ENCODE measurements at regions not wholly inside any gene's neighbourhood (a gene's known extent, or its start where the extent isn't known, plus 50 kb on each side); places are given as distances from the start of the nearest gene placed in this dataset.

DNA sequence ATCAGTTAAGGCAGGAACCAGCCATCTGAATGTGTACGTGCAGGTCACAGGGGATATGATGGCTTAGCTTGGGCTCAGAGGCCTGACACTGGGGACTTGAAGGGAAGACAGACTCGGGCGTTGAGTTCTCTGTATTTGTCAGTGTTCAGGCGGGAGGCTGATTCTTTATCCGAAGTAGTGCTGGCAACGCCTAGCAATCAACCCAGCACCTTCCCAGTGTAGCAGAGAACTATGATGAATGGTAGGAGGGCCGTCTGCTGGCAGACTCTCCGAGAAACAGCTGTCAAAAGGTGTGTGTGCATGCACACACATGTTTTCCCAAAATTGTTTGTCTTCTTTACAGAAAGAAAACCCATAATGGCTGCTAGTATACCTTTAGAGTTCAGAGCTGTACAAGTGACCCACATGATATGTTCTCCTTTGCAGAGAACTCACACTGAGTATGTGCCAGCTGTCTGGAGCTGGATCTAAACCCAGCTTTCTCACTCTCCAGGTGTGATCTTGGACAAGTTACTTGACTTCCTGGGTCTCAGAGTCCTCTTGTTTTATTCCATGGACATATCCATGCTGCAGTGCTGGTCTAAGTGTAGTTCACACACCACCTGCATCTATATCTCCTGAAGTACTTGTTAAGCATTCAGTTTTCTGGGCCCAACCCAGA is 74.5 kb upstream of the LARS2 start:
- TF ChIP-seq, protein P1, sequence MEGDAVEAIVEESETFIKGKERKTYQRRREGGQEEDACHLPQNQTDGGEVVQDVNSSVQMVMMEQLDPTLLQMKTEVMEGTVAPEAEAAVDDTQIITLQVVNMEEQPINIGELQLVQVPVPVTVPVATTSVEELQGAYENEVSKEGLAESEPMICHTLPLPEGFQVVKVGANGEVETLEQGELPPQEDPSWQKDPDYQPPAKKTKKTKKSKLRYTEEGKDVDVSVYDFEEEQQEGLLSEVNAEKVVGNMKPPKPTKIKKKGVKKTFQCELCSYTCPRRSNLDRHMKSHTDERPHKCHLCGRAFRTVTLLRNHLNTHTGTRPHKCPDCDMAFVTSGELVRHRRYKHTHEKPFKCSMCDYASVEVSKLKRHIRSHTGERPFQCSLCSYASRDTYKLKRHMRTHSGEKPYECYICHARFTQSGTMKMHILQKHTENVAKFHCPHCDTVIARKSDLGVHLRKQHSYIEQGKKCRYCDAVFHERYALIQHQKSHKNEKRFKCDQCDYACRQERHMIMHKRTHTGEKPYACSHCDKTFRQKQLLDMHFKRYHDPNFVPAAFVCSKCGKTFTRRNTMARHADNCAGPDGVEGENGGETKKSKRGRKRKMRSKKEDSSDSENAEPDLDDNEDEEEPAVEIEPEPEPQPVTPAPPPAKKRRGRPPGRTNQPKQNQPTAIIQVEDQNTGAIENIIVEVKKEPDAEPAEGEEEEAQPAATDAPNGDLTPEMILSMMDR (IDR thresholded peaks at IDR 0.05), result no peak
- TF ChIP-seq POLR2A (IDR thresholded peaks at IDR 0.05), result no peak
- 37 to 52% methylated on average over 8 of the region's 8 CpGs for WGBS, 2 donors
- no peak for DNase-seq (ENCODE audit: low spot score in 2 of 2)
- no peak overlapping the region for H3K4me3 ChIP-seq (ENCODE audit: low read depth, poor library complexity, severe bottlenecking)
- intact Hi-C loops (cut with DNase I; ENCODE audit: low total_unique reads), result no loop called here

DNA sequence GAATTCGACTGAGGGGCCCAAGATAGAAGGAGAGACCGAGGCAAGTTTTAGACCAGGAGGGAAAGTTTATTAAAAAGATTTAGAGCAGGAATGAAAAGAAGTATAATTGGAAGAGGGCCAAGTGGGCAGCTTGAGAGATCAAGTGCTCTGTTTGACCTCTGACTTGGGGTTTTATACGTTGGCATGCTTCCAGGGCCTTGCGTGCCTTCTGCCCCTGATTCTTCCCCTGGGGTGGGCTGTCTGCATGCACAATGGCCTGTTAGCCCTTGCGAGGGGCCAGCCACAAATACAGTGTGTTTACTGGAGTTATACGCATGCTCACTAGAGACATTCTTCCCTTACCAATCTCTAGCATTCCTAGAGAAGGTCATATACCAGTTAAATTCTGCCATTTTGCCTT is 70.7 kb upstream of the LARS2 start:
- H3K4me3 ChIP-seq (ENCODE audit: low read depth, poor library complexity, severe bottlenecking), result no peak overlapping the region
- no peak for TF ChIP-seq POLR2A (IDR thresholded peaks at IDR 0.05)
- TF ChIP-seq, protein P1 (IDR thresholded peaks at IDR 0.05), result no peak
- 75 to 81% methylated on average over 6 of the region's 6 CpGs for WGBS, 2 donors
- intact Hi-C loops (cut with DNase I; ENCODE audit: low total_unique reads), result no loop called here
- no peak for DNase-seq (ENCODE audit: low spot score in 2 of 2)

DNA sequence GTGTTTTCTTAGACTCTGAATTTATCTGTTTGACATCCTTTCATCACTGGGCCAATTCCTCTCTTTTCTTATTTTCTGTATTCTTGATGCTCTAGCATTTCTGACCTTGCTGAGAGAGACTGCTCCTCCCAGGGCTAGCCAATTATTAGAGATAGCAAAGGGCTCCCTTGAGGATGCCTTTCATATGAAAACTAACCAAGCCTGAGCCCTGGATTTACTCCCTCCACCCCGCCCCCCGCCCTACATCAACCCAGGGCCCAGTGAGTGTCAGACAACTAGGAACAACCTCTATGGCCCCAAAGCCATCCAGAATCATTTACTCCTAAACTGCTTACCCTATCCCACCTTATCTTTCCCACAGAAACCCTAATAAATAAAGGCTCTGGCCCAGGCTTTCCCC is 69.7 kb upstream of the LARS2 start:
- 80 to 85% methylated on average over 2 of the region's 2 CpGs for WGBS, 2 donors
- intact Hi-C loops (cut with DNase I; ENCODE audit: low total_unique reads), result no loop called here
- no peak overlapping the region for H3K4me3 ChIP-seq (ENCODE audit: low read depth, poor library complexity, severe bottlenecking)
- no peak for DNase-seq (ENCODE audit: low spot score in 2 of 2)
- no peak for TF ChIP-seq POLR2A (IDR thresholded peaks at IDR 0.05)
- TF ChIP-seq, protein P1 (IDR thresholded peaks at IDR 0.05), result no peak

GRCh38 chr3:45319231-45319995 is 69.0 kb upstream of the LARS2 start:
- H3K4me3 ChIP-seq (ENCODE audit: low read depth, poor library complexity, severe bottlenecking), result no peak overlapping the region
- 77 to 88% methylated on average over 10 of the region's 10 CpGs for WGBS, 2 donors
- peak in 1 of 2 donors; percentile 65 for DNase-seq (ENCODE audit: low spot score in 2 of 2)
- no peak for TF ChIP-seq POLR2A (IDR thresholded peaks at IDR 0.05)
- TF ChIP-seq, protein P1 (IDR thresholded peaks at IDR 0.05), result no peak
- intact Hi-C loops (cut with DNase I; ENCODE audit: low total_unique reads), result no loop called here

GRCh38 chr3:45319996-45320305 is 68.4 kb upstream of the LARS2 start:
- intact Hi-C loops (cut with DNase I; ENCODE audit: low total_unique reads), result no loop called here
- no peak overlapping the region for H3K4me3 ChIP-seq (ENCODE audit: low read depth, poor library complexity, severe bottlenecking)
- 90 to 93% methylated on average over 3 of the region's 3 CpGs for whole genome bisulfite sequencing, 2 donors
- no peak for DNase-seq (ENCODE audit: low spot score in 2 of 2)
- TF ChIP-seq POLR2A (IDR thresholded peaks at IDR 0.05), result no peak

DNA sequence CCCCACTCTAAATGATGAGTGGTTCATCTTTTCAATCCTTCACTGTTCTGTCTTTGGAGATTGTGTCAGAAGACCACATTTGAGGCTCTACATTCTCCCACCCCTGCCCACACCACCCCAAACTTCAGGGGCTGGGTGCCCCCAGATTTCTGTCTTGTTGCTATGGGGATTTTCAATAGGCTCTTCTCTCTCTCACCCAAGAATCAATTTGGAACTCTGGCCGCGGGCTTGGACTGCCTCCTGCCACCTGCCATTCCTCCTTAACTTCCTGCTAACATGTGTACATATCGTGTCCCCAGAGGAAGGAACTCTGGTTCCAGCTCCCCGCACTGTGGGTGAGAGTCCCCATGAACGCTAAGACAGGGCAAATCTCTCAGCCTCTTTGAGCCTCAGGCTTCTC is 67.4 kb upstream of the LARS2 start:
- peak in 1 of 2 donors; percentile 70 for DNase-seq (ENCODE audit: low spot score in 2 of 2)
- intact Hi-C loops (cut with DNase I; ENCODE audit: low total_unique reads), result no loop called here
- no peak overlapping the region for H3K4me3 ChIP-seq (ENCODE audit: low read depth, poor library complexity, severe bottlenecking)
- WGBS, 2 donors, result 84 to 86% methylated on average over 5 of the region's 5 CpGs
- TF ChIP-seq, protein P1 (IDR thresholded peaks at IDR 0.05), result no peak
- TF ChIP-seq POLR2A (IDR thresholded peaks at IDR 0.05), result no peak

Data from lower leg skin (tissue), 4 donors.